Psoas muscle (tissue), 7 donors: ENCODE measurements at regions not wholly inside any gene's neighbourhood (a gene's known extent, or its start where the extent isn't known, plus 50 kb on each side); places are given as distances from the start of the nearest gene placed in this dataset.

Experiments
- ATAC-seq, 4 donors: fragments of 200-7000 bp; cut with Tn5 transposase; one replicate each; pipeline ENCODE4 v1.9.1; 2020; ENCODE audit warnings: moderate library complexity in 3 of 4, mild to moderate bottlenecking in 2 of 4
- DNase-seq, 2 donors: peaks; one replicate each; pipeline ENCODE4 v3.0.0-alpha.2; 2020
- H3K27ac ChIP-seq: fragments of 200-600 bp; one replicate; pipeline ENCODE4 v1.8.0; 2022
- H3K27me3 ChIP-seq, 3 donors: fragments of 200-600 bp in 1 of 3; one replicate each; pipeline versions ENCODE4 v1.6.1 to v1.8.0; 2013 to 2022; ENCODE audit warnings: low read length in 2 of 3, mild to moderate bottlenecking in 2 of 3, moderate library complexity in 1 of 3; ENCODE audit not compliant: insufficient read depth in 3 of 3
- H3K36me3 ChIP-seq, 2 donors: fragments of 200-600 bp in 1 of 2; one replicate each; pipeline versions ENCODE4 v1.6.1 to v1.8.0; 2013 to 2022; ENCODE audit warnings: low read depth in 1 of 2, mild to moderate bottlenecking in 1 of 2, moderate library complexity in 1 of 2; ENCODE audit not compliant: insufficient read depth in 1 of 2
- H3K4me1 ChIP-seq: fragments of 200-600 bp; one replicate; pipeline ENCODE4 v1.8.0; 2022
- H3K4me3 ChIP-seq: fragments of 200-600 bp; one replicate; pipeline ENCODE4 v1.8.0; 2022; ENCODE audit warnings: mild to moderate bottlenecking
- H3K9me3 ChIP-seq: fragments of 200-600 bp; one replicate; pipeline ENCODE4 v1.8.0; 2022
- CTCF ChIP-seq: fragments of 200-600 bp; IDR thresholded peaks from one replicate; pipeline ENCODE4 v1.8.0; 2022; ENCODE audit warnings: antibody characterized with exemption
- WGBS, 3 donors: extraction: QIAGEN DNeasy Blood & Tissue Kit; methylation state at CpG; one replicate each; pipeline versions ENCODE4 v1.1.6 to v1.1.7; 2013; 5-methylcytosine and 5-hydroxymethylcytosine counted together
- intact Hi-C, 2 donors: fragments of 100-400 bp; cut with DNase I; formaldehyde crosslinking; loops; one replicate each; pipeline versions ENCODE4 v1.11.0 to v1.14.2; 2022
- donor health status: healthy with polysubstance abuse.
- donor health status: DM: no; HTN: no; CAD: no; lungs with moderate emphysema.
- donor health status: Bipolar disorder and iron deficiency.
- donor health status: healthy.
- donor health status: DM: yes; HTN: yes; CAD: no.
- donor health status: DM: no; HTN: no; CAD: no.
- donor health status: DM: yes; HTN: yes; CAD: no.

GRCh38 chr9:11874414-11874813, 818.8 kb upstream of the TYRP1 start:
- WGBS, 3 donors, result 65 to 72% (median 70%) methylated on average over 2 of the region's 2 CpGs
- H3K9me3 ChIP-seq, result no peaks in the 10 kb centered on the region
- no peak for ATAC-seq

GRCh38 chr9:11892401-11892800, 800.8 kb upstream of the TYRP1 start:
- Histone ChIP-seq H3K4me3 (no peak overlapping the region), H3K4me1 (no peaks in the 10 kb centered on the region), H3K9me3 (no peaks in the 10 kb centered on the region), H3K27me3 (no peaks in the 10 kb centered on the region), H3K36me3 (no peaks in the 10 kb centered on the region), H3K27ac (no peak overlapping the region)
- no peak for ATAC-seq
- 63 to 65% (median 63%) methylated on average over 1 of the region's 1 CpG for WGBS, 3 donors
- intact Hi-C loops, result no loop called here
- no peak for DNase-seq
- no peak for TF ChIP-seq CTCF

More at GRCh38 chr9:11874414-11874813, 818.8 kb upstream of the TYRP1 start:
- Histone ChIP-seq H3K4me3 (no peak overlapping the region), H3K27me3 (no peaks in the 10 kb centered on the region), H3K27ac (no peak overlapping the region), H3K36me3 (no peaks in the 10 kb centered on the region), H3K4me1 (no peaks in the 10 kb centered on the region)
- TF ChIP-seq CTCF, result no peak
- DNase-seq, result no peak
- intact Hi-C loops, result no loop called here

DNA sequence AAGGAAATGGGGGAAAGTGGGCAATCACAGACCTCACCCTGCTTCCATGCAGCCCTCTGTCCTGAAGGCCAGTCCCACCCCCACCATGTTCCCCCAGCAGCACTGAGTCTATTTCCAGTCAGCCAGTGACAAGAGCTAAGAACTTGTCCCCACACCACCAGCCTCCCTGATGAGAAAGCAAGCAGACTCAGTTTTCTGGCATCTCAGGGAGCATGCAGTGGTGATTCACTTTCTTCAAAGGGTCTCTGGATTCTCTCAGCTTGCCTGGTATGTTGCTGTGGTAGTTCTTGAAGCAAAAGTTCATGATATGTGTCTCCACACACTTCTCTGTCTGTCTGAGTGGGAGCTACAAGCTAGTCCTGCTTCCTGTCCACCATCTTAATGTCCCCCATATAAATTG, 799.9 kb upstream of the TYRP1 start:
- Histone ChIP-seq H3K9me3 (no peaks in the 10 kb centered on the region), H3K36me3 (no peaks in the 10 kb centered on the region), H3K27me3 (no peaks in the 10 kb centered on the region), H3K4me1 (no peaks in the 10 kb centered on the region), H3K27ac (no peak overlapping the region), H3K4me3 (no peak overlapping the region)
- TF ChIP-seq CTCF, result no peak
- DNase-seq (no peak), ATAC-seq (no peak)
- intact Hi-C loops, result no loop called here

- H3K4me1 ChIP-seq, result no peaks in the 10 kb centered on the region
Measured at GRCh38 chr9:11894136-11894535, 799.0 kb upstream of the TYRP1 start.

More at GRCh38 chr9:11894136-11894535, 799.0 kb upstream of the TYRP1 start:
- intact Hi-C loops, result no loop called here
- no peaks in the 10 kb centered on the region for H3K9me3 ChIP-seq
- no peak for TF ChIP-seq CTCF
- WGBS, 3 donors, result 76 to 89% (median 84%) methylated on average over 1 of the region's 1 CpG
- no peak for DNase-seq
- H3K36me3 ChIP-seq, result no peaks in the 10 kb centered on the region
- ATAC-seq, result no peak
- no peak overlapping the region for H3K27ac ChIP-seq
- H3K27me3 ChIP-seq, result no peaks in the 10 kb centered on the region
- no peak overlapping the region for H3K4me3 ChIP-seq
